ENCODE measurements at regions not wholly inside any gene's neighbourhood (a gene's known extent, or its start where the extent isn't known, plus 50 kb on each side); places are given as distances from the start of the nearest gene placed in this dataset.
"Not testable (repeated sequence)": the region's sequence is repeated elsewhere in the genome, so short reads cannot be mapped to it uniquely, and the experiment has no call there.

DNA sequence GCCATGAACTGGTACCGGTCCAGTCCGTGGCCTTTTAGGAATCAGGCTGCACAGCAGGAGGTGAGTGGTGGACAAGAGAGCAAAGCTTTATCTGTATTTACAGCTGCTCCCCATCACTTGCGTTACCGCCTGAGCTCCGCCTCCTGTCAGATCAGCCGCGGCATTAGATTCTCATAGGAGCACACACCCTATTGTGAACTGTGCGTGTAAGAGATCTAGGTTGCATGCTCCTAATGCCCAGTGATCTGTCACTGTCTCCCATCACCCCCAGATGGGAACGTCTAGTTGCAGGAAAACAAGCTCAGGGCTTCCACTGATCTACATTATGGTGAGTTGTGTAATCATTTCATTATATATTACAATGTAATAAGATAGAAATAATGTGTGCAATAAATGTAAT is 319.9 kb upstream of the NOTCH2NLA start:
- TF ChIP-seq L3MBTL2 (conservative IDR thresholded peaks at IDR 0.05); CTBP1 (IDR thresholded peaks at IDR 0.05; ENCODE audit: borderline replicate concordance); NFRKB (IDR thresholded peaks at IDR 0.05); ZNF384 (IDR thresholded peaks at IDR 0.05); LEF1 (IDR thresholded peaks at IDR 0.05; ENCODE audit: borderline replicate concordance); BHLHE40 (IDR thresholded peaks at IDR 0.05; ENCODE audit: borderline replicate concordance); FOXA1 (IDR thresholded peaks at IDR 0.05); FOXK2 (IDR thresholded peaks at IDR 0.05); SP1 (IDR thresholded peaks at IDR 0.05); ELF4 (IDR thresholded peaks at IDR 0.05); FOXM1 (IDR thresholded peaks at IDR 0.05; ENCODE audit: borderline replicate concordance); ARNT (IDR thresholded peaks at IDR 0.05); TARDBP (IDR thresholded peaks at IDR 0.05); HDGF (IDR thresholded peaks at IDR 0.05; ENCODE audit: borderline replicate concordance): not testable (repeated sequence)
